Stimulated activated CD4-positive, alpha-beta T cell treated with anti-CD3 and anti-CD28 coated beads, TNF-alpha, amount 100 ng/mL, for 4 hours (primary cell): ENCODE measurements at regions not wholly inside any gene's neighbourhood (a gene's known extent, or its start where the extent isn't known, plus 50 kb on each side); places are given as distances from the start of the nearest gene placed in this dataset.

Experiments
- DNase-seq, 3 experiments: peaks; one replicate each; pipeline ENCODE4 v3.0.0-alpha.2; 2020; ENCODE audit warnings: low read depth in 3 of 3

DNA sequence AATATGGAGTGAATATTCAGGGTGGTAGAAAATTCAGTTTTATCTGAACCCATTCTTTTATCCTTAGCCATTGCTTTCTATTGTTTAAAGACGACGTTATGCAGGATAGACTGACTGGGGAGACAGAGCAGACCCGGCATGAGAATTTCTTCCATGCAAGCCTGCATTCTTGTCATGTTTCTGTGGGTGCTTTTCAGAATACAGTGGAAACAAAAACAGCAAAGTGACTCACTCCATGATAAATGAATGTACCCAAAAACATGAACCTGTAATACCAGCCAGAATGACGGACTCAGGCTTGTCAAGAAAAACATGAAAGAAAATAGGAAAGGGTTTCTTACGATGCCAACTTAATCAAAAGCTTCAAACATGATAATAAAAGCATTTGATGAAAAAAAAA is 924.0 kb downstream of the EFNB2 start:
- no peak for DNase-seq

DNA sequence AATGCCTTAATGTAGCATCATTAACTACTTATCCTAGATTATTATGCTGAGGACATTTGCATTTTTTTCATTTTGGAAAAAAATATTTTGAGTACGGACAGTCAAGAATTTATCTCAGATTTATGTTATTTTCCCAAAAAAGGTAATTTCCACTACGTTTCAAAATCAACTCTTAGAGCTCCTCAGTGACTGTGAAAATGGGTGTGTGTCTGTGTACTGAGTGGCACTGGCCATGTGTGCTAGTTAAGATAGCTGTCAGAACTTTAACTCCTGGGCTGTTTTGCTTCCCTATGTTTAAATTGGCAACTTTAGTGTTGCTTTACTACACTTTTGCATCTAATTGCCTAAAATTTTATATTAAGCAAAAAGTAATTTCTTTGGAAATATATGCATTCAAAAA is 927.4 kb downstream of the EFNB2 start:
- DNase-seq = no peak

DNA sequence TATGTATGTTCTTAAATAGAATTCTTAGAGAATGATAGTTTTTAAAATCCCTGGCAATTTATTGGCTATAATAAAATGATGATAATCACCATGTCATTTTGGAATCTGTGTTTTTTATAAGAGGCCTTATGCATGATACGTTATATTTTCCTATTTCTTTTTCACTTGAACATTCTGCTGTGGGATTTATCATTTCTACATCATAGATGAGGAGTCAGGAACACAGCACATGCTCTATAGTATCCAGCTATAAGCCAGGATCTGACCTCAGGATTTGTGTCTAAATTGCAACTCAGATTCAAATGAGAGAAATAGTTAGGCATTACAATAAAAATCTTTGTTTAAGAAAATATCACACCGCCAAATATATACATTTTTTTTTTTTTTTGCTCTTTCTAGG is 928.0 kb downstream of the EFNB2 start:
- DNase-seq = no peak

DNA sequence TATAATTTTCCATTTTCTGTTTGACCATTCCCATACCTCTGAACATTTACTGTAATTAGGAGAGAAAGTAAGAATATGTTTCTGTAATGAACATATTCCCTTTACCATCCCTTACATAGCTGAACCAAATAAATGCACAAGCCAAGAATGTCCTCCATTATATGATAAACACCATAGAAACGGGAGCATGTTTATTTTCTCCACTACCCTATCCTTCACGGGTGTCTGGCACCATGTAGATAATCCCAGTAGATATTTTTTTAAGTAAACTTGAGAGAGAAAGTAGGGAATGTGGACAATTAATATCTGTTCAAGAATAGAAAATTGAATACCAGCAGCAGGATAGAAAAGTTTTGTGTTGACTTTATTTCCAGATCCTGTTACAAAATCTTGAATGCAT is 928.4 kb downstream of the EFNB2 start:
- no peak for DNase-seq

DNA sequence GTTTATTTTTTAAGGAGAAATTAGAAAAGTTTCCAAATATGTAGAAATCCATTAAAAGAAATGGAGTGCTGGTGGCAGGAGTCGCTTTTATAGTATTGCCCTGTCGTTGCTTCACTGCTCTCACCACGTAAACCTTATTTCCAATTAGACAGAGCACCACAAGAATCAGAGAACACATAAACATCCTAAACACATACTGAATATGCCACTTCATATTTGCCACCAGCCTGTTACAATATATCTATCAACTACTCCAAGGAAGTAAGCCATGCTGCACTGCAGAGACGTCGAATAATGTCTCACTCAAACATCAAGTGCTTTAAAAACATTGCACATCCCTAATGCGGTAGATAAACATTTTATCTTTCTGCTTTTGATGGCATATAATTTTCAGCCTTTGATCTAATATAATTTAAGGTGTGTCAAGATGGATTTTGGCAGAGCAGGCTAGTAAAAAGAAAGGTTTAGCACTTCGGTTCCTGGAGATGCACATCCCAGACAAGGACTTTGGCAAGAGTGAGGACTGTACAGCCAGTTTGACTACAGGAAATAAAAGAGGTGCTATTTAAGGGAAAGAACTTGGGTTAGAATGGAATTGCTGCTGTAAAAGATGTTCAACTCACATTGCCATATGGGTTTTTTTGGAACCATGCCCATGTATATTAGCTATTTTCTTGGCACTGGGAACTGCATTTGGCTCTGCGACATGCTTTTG is 932.3 kb downstream of the EFNB2 start:
- no peak for DNase-seq

DNA sequence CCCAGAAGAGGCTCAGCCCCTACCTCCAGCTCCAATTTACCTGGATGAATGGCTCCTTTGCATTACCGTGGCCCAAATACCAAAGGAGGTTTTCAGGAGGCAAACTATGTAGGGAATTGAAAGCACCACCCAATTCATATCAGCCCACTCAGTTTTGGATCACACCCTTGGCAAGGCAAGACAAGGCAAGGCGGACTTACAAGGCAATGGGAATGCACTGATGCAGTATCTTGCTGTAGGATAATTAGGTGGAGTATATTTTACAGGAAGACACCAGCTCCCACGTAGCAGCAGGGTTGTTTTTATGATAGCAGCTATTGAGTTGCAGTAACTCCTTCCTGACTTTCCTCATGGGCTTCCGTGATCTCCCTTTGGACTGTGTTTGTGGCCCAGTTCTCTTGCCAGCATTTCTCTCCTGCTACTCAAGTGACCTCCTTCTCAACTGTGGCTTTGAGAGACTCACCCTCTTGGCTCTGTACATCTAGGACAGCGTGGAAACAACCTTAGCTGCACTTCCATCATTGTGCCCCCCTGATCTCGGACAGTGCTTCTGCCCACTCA is 935.9 kb downstream of the EFNB2 start:
- no peak for DNase-seq

DNA sequence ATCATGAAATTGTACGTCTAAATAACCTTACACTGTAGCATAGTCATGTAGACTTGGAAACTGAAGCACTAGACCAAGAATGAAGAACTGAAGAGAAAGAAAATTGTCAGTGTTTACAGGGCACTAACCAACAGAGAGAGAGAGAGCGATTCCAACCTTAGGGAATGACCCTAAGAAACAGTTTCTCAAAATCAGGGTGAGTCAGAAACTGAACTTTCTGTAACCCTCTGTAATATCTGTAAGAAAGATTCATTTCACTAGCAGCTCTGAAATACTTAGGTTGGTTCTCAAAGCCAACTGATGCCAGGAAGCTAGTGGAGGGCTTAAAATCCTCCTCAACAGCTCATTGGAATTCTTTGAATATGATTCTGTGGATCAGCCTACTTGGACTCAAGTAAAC is 936.9 kb downstream of the EFNB2 start:
- DNase-seq = no peak

DNA sequence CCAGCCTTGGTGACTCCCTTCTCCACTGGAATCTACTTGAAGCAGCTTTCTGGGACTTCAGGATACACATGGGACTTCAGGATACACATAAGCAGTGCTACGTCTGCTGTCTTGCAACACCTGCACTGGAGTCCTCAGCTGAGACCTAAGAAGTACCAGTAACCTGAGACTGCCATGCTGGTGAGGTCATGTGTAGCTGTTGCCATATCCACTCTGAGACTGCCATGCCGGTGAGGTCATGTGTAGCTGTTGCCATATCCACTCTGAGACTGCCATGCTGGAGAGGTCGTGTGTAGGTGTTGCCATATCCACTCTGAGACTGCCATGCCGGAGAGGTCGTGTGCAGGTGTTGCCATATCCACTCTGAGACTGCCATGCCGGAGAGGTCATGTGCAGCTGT is 937.9 kb downstream of the EFNB2 start:
- no peak for DNase-seq

DNA sequence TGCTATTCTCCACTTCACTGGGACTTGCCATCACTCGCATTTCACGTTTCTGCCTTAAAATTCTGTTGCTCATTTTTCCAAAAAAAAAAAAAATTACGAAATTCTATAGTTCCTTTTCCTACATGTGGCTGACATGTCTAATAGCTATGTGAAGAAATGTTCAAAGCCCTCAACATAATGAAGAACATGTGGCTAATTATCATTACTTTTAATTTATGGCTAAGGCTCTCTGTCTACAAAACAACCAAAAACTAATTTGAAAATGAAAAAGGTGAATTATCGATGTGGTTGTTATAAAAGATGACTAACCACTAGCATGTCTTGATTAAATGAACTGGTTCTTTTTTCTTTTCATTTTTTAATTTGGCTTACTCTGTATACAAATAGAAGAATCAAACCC is 940.0 kb downstream of the EFNB2 start:
- no peak for DNase-seq

DNA sequence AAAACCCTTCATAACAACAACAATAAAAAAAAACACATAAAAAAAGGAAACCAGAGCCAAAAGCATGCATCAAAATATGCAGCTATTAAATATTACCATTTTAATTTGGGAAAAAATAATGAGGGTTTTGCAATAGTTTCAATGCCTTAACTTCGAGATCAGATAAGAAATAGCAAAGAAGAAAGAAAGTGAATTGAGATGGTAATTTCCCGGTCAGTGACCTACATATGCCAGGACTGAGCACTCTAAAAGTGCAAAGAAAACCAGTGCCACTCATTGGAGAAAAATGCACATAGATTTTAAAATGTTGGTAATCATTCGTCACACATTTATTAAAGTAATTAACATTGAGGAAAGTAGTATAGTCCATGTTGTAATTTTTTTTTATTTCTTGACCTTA is 944.2 kb downstream of the EFNB2 start:
- no peak for DNase-seq

DNA sequence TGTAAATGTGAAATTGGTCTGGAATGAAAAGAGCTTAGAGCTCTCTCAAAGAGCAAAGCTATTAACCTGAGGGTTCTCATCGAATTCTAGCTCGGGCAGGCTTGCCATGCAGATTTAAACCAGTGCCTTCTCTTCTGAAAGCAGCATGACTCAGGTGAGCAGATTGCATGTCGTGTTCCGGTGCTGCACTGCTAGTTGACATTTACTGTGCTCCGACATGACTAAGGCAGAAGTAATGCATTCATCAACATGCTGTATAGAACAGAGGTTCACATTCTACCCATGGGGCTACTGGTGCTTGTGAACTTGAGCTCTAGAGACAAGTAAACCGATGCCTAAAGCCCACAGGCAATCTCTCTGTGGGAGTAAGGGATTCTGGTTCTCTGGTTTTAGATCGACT is 947.7 kb downstream of the EFNB2 start:
- no peak for DNase-seq

DNA sequence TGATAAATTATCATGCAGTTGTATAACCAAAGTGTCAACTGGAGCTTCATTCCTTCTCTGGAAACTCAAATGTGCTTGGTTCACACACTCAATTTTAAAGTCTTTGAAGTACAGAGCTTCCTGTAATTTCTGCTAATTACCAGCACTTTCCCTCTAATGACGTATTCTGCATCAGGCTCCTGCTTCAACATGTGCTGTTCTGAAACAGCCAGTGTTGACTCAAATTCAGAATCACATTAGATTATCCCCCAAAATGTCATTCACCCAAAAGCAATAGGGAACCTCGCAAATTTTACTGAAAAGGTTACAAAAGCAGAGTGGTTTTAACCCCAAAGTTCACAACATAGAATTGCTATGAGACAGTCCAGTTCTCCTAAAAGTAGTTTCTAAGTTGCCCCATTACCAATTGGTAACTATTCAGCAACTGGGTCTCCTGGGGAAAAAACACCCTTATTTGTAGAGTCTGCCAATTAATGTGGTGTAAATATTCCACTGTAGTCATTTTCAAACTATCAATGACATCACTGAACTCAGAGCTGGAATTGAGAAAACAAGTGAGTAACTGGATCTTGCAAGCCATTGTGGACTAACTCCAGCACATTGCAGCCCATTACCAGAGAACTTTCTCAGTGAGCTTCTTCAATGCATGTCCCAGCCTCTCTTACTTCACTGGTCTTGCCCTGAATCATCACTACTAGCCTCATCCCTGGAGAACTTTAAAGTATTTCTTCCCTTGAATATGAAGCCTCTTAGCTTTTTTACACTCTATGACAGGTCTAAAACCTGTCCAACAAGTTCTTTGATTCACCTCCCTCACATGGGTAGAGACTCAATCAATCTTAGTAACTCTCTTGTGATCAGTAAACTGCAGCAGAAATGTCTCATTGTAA is 955.4 kb downstream of the EFNB2 start:
- no peak for DNase-seq

DNA sequence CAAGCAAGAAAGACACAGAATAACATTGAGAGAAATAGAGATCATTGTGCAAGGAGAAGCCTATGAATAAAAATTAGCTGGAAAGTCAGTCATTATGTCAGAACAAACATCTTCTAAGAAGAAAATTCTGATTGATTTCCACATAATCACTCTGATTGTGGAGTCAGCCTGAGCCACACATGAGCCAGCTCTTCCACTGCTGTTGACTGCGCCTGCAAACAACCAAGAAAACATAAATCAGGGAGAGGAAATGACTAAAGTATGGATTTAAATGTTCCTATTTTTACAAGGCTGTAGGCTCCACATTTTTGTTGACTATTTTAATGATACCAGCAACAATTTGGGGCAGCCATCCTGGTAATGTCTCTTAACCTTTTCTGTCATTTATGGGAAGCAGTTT is 962.3 kb downstream of the EFNB2 start:
- DNase-seq = no peak

DNA sequence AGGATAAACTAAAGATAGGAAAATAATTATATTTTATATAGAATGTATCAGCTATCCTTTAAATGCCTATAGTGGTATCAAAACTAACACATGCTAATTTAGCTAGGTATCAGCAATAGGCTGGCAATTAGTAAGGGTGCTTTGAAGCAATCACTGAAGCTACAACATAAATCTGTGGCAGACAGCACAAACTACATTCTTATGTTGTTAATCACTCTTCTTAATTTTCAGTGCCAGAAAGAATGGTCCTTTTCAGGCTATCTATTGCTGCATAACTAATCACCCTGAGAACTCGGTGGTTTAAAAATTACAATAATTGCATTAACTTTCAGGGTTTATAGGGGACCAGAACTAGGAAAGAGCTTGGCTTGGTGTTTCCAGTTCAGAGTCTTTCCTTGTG is 963.1 kb downstream of the EFNB2 start:
- DNase-seq = no peak

DNA sequence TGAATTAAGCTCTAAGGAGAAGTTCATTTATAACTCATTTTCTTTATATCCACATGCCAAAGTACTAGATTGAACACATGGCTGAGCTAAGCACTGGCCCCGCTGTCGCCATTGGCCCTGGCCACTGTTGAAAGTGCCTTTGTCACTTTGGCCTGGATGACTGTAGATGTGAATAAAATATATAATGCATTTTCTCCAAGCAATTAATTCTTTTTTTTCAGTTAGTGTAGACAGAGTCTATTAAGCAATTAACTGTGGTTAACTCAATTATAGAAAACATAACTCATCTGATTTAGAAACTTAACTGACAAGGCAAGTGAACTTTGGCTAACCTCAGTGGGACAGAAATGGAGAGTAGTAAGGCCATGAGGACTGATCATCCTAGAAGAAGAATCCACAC is 965.6 kb downstream of the EFNB2 start:
- DNase-seq = no peak

DNA sequence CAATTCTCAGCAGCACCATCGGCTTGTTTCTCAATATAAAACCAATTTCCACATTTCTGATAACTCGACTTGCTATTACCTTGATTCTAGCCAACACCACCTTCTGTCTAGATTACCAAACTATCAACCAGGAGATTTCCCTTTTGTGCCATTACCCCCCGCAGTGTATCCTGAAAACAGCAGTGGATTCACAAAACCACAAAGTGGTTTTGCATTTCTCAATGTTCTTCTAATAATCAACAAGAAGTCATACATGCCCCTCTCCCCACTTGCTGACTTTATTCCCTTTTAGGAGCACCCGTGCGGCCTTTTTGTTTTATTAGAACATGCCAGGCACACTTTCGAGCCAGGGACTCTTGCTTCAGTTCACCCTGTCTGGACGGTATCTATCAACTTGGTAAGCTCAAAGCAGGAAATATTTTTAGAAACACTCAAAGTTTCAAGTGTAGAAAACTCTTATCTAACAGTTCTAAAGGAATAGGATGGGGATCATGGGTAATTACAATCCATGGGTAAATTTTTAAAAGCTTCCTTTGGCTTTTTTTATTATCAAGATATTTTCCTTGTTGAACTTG is 967.4 kb downstream of the EFNB2 start:
- DNase-seq = no peak

DNA sequence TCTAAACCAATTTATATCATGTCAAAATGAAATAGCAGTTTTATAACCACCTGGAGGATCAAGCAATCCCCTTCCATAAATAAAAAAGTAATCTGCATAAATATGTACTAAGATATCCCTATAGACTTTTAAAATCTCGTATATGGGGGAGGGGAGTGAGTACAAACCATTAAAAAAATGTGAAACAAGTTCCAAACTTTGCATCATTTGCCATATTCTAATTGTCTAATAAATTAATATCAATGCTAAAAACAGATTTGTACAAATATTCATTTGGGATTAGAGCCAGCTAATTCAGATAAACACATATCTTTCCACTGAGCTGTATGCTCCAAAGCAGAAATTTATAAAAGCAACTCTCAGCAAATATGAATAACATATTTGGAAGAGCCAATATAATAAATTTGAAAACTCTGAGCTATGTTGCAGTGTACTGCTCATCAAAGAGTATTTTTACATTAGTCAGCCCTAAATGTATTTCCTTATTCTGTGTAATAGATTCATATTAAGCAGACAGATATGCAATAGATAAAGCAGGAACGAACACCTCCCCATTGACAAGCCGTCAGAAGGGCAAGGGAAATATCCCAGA is 970.2 kb downstream of the EFNB2 start:
- no peak for DNase-seq

DNA sequence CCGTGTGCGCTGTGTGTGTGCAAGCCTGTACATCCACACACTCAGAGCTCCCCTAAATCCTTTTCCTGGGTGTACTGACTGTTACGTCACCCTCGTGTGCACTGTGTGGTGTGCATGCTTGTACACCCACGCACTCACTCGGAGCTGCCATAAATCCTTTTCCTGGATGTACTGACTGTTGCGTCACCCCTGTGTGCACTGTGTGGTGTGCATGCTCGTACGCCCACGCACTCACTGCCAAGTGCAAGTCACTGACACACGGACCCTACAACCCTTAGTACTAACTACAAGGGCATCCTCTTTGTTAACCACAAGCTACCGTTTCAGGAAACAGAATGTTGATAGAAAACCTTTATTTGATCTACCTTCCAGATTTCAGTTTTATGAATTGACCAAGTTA is 983.4 kb downstream of the EFNB2 start:
- no peak for DNase-seq

DNA sequence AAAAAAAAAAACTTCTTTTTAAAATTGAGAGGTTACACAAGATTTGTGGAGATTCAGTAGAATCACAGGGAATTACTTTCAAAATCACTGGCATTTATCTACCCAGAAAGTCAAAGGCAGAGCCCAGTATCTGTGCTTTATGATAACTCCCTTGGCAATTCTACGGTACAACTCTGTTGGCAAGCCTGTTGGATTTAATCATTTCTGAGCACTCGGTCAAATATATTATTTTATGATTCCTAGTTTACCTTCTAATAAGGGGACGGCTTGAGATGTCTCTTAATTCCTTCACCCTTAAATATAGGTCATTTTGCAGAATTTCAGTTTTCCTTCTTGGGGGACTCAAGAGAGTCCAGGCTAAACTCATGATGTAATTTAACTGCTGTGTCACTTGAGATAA is 987.6 kb downstream of the EFNB2 start:
- DNase-seq = no peak

DNA sequence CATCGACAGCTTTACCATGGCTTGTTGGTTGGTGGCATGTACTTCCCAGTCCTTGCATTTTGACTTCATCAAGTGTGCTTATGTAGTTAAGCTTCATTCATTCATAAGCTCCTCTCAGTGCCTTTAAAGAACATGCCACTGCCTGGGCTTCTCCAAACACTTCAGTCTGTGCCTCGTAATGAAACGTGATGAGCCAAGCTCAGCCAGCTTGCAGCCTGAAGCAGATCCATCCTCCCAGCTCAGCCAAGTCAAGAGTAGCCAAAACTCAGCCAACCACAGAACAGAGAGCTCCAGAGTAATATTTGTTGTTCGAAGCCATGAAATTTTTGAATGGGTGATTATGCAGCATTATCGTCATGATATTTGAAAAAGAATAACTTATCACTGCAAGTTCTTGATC is 989.7 kb downstream of the EFNB2 start:
- no peak for DNase-seq

DNA sequence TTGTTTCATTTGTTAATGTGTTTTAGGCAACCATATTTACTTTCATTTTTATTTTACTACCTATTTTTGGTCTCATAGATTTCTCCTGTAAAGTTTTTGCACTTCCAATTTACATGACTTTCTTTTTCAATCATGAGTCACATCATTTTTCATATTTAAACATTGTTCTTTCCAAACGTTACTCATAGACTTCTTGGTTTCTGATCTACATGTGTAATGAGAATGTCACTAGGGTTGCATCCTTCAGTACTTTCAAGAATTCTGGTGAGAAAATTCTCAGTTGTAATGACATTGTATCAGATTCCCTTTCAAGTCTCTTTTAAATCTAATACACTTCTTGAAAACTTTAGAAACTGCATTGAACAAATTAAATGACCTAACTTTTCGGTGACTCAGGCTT is 991.7 kb downstream of the EFNB2 start:
- DNase-seq = no peak

DNA sequence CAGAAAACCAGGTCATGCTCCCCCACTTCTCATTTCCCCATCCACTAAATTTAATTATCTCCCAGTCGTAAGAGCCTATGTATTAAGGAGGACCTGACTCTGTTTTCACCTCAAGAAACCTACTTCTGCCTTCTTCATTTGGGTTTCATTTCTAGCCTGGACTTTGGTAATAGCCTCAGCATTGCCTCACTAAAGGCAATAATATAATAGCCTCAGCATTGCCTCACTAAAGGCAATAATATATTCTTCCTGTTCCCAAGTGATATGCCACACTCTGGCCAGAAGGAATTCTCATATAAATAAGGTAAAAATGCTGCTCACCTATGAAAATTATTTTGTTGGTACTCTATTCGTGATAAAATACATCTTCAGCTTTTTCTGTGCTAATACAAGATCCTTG is 993.9 kb downstream of the EFNB2 start:
- no peak for DNase-seq
